Mesothelial cell of epicardium (in vitro differentiated cells): ENCODE measurements at regions not wholly inside any gene's neighbourhood (a gene's known extent, or its start where the extent isn't known, plus 50 kb on each side); places are given as distances from the start of the nearest gene placed in this dataset.

Source experiments
- DNase-seq, 2 experiments: peaks; one replicate each; pipeline ENCODE4 v3.0.0; 2021; ENCODE audit warnings: low spot score in 2 of 2; ENCODE audit not compliant: unreplicated experiment in 2 of 2
- H3K27ac Mint-ChIP-seq: 2 replicates; pipeline ENCODE4 v1.8.0; 2021; ENCODE audit warnings: mixed read lengths
- H3K27me3 Mint-ChIP-seq: 2 replicates; pipeline ENCODE4 v1.8.0; 2021; ENCODE audit warnings: low read depth, mixed read lengths
- H3K36me3 Mint-ChIP-seq: 2 replicates; pipeline ENCODE4 v1.8.0; 2021; ENCODE audit warnings: mixed read lengths
- H3K4me1 Mint-ChIP-seq: 2 replicates; pipeline ENCODE4 v1.8.0; 2021; ENCODE audit warnings: mixed read lengths
- H3K4me3 Mint-ChIP-seq: 2 replicates; pipeline ENCODE4 v1.8.0; 2021; ENCODE audit warnings: mild to moderate bottlenecking, moderate library complexity, mixed read lengths
- H3K9me3 Mint-ChIP-seq: 2 replicates; pipeline ENCODE4 v1.8.0; 2021; ENCODE audit warnings: mixed read lengths
- TF ChIP-seq, protein P1 (sequence below): fragments of 200-600 bp; sonication (generic); IDR thresholded peaks from one replicate; pipeline ENCODE4 v1.5.0; 2021; ENCODE audit warnings: antibody characterized with exemption; ENCODE audit not compliant: unreplicated experiment

DNA sequence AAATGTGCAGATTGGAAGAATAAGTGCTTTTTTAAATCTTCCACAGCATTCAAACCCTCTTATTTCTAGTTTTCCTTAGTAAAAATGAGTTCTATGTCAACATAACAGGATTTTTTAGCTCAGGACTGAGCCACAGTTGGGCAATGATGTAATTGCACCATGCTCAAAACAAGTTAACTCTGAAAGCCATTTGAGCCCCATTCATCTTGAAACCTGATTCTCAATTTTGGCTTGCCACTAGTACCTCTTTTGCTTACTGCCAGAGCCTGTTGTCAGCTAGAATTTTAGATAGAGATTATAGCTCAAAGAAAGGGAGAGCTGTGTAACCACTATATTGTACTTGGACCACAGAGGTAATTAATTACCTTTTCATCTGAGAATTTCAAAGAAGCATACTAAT lies 1028.5 kb upstream of the PHF14 start:
- H3K36me3 Mint-ChIP-seq = no peaks in the 10 kb centered on the region
- H3K27ac Mint-ChIP-seq = no peak overlapping the region
- H3K27me3 Mint-ChIP-seq = no peaks in the 10 kb centered on the region
- no peak for DNase-seq
- TF ChIP-seq, protein P1, sequence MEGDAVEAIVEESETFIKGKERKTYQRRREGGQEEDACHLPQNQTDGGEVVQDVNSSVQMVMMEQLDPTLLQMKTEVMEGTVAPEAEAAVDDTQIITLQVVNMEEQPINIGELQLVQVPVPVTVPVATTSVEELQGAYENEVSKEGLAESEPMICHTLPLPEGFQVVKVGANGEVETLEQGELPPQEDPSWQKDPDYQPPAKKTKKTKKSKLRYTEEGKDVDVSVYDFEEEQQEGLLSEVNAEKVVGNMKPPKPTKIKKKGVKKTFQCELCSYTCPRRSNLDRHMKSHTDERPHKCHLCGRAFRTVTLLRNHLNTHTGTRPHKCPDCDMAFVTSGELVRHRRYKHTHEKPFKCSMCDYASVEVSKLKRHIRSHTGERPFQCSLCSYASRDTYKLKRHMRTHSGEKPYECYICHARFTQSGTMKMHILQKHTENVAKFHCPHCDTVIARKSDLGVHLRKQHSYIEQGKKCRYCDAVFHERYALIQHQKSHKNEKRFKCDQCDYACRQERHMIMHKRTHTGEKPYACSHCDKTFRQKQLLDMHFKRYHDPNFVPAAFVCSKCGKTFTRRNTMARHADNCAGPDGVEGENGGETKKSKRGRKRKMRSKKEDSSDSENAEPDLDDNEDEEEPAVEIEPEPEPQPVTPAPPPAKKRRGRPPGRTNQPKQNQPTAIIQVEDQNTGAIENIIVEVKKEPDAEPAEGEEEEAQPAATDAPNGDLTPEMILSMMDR = no peak
- no peaks in the 10 kb centered on the region for H3K4me1 Mint-ChIP-seq
- no peaks in the 10 kb centered on the region for H3K9me3 Mint-ChIP-seq
- H3K4me3 Mint-ChIP-seq = no peak overlapping the region

DNA sequence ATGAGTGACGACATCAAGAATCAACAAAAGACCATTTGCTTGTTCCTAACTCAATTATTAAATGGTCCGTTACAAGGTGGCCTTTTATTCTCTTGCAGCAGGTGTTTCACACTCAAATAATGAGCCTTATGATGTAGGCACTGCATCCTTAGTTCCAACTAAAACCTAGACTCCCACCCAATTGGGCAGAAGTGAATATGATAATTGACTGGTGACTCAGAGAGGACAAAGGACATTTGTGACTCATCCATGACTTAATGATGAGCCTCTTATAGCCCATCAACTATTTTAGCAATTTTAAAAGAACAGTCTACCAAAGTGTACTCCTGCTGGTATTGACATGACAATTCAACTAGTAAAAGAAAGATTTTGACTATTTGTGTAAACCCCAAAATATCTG lies 1027.8 kb upstream of the PHF14 start:
- no peak for DNase-seq
- Mint-ChIP-seq H3K4me3 (no peak overlapping the region), H3K27me3 (no peaks in the 10 kb centered on the region), H3K36me3 (no peaks in the 10 kb centered on the region), H3K9me3 (no peaks in the 10 kb centered on the region), H3K4me1 (no peaks in the 10 kb centered on the region), H3K27ac (no peak overlapping the region)
- TF ChIP-seq, protein P1 = no peak

DNA sequence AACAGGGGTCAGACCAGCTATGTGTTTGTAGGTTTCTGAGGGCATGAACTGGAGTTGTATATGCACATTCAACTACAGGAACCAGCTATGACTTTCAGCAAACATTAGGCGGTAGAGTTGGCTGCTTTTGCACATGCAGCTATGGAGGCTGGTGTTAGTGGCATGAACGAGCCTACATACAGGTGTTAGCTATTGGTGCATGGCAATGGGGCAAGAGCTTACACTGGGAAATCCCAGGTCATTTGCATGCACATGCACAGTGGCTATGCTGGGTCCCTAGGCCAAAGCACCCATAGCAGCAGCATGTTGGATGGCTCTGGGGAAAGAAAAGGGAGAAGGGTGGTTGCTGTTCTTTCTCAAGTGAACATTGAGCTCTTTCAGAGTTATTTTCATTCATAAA lies 1018.5 kb upstream of the PHF14 start:
- no peaks in the 10 kb centered on the region for H3K27me3 Mint-ChIP-seq
- TF ChIP-seq, protein P1 = no peak
- peaks cover 21% of the 10 kb centered on the region for H3K9me3 Mint-ChIP-seq
- H3K27ac Mint-ChIP-seq = no peak overlapping the region
- DNase-seq = no peak
- H3K36me3 Mint-ChIP-seq = no peaks in the 10 kb centered on the region
- H3K4me3 Mint-ChIP-seq = no peak overlapping the region
- H3K4me1 Mint-ChIP-seq = no peaks in the 10 kb centered on the region

DNA sequence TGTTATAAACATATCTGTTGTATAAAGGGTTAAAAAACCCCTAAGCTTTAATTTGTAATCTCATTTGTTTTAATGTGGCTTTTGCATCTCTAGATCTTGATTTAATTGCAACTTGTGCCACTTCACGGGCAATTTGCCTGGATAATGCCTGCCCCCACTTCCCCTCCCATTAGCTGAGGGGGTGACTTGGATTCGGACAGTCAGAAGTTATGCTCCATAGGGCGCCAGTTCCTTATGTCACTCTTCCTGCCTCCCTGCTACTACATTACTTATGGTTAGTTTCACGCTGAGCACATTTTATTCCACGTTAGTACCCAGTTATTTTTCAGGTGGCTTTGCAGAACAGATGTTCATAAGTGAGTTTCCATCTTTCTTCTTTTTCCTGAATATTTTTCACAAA lies 1015.2 kb upstream of the PHF14 start:
- Mint-ChIP-seq H3K36me3 (no peaks in the 10 kb centered on the region), H3K4me1 (no peaks in the 10 kb centered on the region), H3K9me3 (peaks cover 20% of the 10 kb centered on the region), H3K27ac (no peak overlapping the region), H3K4me3 (no peak overlapping the region), H3K27me3 (no peaks in the 10 kb centered on the region)
- DNase-seq = no peak
- TF ChIP-seq, protein P1 = no peak

DNA sequence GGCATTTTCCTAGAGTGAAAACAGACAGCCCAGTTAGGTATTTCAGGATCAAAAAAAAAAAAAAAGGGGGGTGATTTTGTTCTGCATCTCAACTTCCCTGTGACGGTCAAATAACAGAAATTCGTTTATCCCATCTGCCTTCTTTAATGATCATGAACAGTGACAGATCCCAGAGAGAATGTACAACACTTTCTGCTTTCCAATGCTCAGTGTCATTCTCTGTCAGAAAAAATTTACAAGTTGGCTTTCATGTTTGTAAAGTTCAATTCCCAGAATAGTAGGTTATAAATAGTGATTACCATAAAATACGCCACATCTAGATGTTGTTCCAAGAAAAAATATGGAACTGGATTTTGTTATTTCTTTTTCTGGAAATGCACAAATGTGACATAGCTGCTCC lies 1013.2 kb upstream of the PHF14 start:
- no peaks in the 10 kb centered on the region for H3K27me3 Mint-ChIP-seq
- no peak overlapping the region for H3K27ac Mint-ChIP-seq
- DNase-seq = no peak
- TF ChIP-seq, protein P1 = no peak
- peaks cover 5% of the 10 kb centered on the region for H3K9me3 Mint-ChIP-seq
- H3K36me3 Mint-ChIP-seq = no peaks in the 10 kb centered on the region
- H3K4me3 Mint-ChIP-seq = no peak overlapping the region
- no peaks in the 10 kb centered on the region for H3K4me1 Mint-ChIP-seq
